ENCODE measurements at regions not wholly inside any gene's neighbourhood (a gene's known extent, or its start where the extent isn't known, plus 50 kb on each side); places are given as distances from the start of the nearest gene placed in this dataset.
"Not testable (repeated sequence)": the region's sequence is repeated elsewhere in the genome, so short reads cannot be mapped to it uniquely, and the experiment has no call there.

DNA sequence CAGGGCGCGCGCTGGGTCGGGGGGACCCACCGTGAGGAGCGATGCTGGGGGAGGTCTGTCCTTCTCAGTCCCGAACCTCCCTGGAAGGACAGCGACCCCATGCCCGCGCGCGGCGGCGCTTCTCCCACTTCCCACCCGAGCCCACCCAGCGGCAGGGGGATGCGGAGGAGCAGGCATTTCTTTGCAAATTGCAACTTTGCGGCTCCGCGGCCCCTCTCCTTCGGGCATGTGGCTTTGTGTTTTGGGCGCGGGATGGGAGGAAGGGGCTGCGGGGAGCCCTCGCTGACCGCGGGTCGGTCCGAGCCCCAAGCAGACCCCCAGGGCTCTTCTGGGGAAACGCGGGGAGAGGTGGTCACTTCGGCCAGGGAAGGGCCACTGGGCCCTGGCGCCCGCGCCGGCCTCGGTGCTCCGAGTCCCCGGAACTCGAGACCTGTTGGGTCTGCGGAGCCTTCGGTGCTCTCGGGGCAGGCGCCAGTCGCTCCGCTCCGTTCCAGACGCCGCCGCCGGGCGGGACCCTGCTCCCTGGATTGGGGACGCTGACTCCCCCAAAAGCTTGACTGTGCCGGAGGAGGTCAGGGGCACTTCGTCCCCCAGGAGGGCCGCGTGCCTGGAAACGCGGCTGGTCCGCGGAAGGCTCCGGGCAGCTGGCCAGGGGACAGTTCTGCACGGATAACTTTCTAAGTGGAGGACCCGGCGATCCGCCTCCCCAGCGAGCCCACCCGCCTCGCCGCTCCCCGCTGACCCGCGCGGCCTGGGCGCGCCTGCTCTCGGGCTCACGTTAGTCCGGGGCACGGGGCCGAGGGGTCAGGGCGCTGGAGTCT is 164.2 kb upstream of the DPP6 start:
- peak; percentile 9 for DNase-seq

DNA sequence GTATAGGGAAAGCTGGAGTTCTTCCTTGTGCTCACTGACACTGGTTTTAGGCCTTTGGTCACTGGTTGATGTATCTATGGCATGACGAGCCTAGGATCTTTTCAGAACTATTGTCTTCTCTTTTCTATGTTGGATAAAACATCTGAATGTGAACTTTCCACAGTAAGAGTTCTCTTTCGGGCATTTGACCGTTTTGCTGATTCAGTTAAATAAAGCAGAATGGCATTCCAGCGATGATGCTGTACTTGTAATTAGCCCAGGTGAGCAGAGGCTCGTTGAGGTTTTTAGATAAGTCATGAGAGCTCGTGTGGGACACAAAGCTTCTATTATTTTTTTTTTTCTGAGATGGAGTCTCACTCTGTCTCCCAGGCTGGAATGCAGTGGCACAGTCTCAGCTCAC is 160.2 kb upstream of the DPP6 start:
- DNase-seq = no peak

DNA sequence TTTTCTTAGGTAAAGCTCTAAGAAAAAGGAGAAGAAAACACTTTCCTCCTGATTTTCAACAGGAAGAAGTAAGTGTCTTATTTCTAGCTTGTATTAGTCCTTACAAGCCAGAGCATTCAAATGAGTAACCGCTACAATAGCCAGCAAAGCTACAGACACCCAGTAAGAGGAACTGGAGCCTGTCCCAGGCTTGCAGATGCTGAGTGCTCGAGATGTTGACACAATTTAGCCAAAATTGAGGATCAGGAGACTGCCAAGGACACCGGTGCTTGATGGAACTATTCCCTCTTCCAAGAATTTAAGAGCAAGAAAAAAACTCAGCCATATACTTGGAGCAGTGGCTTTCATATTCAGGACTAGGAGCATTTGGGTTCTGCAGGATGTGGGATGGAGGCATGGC is 149.3 kb upstream of the DPP6 start:
- peak; percentile 22 for DNase-seq

DNA sequence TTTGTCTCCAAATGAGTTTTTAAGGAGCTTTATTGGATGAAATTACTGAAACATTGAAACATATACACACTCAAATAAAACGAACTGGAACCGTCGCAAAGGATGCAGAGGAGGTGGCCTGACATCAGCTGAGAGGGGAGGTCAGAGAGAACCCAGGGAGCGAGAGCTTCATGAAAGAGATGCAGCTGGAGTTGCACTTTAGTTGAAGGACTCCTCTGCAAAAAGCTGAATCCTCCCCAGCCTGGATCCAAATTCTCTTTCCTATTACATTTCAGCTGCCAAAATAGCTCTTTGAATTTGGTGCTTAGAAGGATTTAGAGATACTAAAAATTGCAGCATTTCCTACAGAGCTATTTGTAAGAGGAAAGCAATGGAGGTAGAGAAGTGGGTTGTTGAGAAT is 140.0 kb upstream of the DPP6 start:
- DNase-seq = no peak

DNA sequence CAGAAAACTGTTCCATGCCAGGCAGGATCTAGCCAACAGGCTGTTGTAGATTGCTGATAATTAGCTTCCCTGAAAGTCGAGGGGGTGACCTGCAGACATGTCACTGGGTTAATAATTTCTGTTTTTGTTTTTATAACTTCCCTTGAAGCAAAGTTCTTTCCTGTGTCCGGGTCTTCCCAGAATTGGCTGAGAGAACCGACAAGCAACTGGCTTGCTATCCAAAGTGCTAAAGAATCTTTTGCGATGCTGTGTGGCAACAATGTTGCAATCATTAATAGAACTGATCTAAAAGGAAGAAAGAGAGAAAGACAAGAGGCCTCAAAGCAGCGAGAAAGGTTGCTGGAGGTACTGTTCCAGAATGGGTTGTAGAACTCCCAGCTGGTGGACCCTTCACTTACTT is 132.1 kb upstream of the DPP6 start:
- DNase-seq = no peak

DNA sequence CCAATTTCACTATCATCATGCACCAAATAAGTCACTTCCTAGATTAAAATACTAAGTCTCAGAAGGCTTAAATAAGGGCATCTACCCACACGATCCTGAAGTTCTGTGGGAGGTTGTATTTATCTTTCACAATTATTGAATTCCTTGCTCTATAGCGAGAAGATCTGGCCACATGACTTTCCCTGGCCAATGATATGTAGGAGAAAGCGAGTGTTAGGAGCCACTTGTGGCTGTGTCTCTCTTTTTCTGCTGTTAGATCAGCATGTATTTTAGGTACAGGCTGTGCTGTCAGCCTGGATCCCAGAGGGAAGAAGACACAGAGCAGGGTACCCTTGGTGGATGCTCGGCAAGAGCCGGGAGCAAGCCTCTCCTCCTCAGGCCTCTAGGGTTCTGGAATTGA is 131.3 kb upstream of the DPP6 start:
- DNase-seq = no peak

DNA sequence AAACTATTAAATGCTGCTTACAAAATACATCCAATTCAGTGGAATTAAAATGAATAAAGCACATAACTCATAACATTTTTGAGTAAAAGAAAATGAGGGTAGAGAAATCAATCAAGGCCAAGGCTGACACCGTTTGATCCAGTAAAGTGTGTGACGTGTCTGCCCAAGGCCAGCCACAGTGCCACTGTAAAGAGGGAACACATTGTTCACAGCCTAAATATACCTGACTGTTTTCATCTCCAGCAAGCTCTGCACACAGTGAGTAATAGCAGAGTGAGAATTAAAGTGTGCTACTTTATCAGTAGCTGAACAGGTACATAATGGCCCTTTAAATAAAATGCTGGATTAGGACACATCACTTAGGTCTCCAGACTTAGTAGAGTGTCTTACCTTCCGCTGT is 130.8 kb upstream of the DPP6 start:
- no peak for DNase-seq

DNA sequence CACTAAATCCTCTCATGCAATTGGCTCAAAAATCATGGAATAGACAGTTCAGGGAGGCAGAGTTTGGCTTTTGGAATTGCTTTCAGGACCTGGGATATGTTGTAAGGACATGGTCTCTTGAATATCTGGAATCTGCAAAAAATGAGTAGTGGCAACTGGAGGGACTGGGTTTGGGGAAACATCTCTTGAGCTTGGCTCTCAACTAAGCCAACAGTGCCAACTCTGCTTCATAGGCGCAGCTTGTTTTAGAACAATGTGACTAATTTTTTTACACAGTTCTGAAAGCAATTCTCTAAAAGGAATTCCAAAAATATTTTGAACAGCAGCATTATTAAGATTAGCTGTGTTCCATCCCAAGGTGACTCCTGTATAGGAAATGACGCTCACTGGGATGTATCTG is 121.5 kb upstream of the DPP6 start:
- no peak for DNase-seq

DNA sequence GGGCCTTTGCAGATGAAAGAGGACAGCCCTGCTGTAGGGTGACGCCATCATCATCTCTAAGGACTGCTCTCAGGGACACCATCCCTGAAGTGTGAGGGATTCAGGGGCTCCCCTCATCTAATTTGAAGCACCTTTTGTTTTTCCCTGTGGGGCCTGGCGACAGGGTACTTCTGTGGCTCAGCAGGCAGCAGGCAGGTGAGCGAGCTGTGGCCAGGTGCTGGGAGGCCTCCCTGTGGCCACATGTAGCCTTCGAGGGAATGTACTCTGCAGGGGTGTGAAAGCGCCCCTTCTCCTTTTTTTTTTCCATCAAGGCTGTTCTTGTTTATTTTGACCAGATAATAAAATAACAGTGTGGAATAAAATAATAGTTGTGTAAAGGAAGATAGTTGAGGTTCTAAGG is 118.2 kb upstream of the DPP6 start:
- DNase-seq = no peak

DNA sequence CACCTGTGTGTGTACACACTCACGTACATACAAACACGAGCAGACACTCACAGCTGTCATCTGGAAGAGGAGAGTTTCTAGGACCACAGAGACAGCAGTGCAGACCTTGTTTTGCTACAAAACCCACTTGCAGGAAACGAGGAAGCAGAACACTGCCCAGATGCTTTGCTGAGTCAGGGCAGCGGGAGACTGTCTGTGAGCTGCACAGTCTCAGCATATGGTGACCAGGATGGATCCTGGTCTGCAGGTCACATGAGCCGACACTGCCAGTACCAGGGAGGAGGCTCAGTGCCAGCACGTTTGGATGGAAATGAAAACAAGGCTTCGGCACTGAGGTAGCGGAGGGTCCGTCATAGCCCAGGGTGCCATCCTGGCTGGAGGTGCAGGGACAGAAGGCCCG is 117.6 kb upstream of the DPP6 start:
- DNase-seq = no peak

DNA sequence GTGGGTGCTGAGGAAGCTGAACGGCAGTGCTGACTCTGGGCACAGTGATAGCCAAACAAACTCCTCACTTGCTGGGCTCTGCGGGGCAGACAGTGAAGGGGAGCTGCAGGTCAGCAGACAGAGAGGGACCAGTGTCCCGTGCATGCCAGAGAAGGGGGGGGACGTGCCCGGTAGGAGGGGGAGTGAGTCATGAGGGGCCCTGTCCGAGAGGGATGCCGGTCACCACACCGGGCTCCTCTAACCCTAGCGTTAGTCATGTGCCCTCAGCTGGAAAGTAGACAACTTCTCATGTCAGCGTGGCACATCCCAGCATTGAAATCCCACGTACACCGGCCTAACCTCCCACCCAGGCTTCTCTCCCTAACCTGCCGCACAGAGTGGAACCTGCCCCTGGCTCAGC is 117.1 kb upstream of the DPP6 start:
- DNase-seq = no peak

DNA sequence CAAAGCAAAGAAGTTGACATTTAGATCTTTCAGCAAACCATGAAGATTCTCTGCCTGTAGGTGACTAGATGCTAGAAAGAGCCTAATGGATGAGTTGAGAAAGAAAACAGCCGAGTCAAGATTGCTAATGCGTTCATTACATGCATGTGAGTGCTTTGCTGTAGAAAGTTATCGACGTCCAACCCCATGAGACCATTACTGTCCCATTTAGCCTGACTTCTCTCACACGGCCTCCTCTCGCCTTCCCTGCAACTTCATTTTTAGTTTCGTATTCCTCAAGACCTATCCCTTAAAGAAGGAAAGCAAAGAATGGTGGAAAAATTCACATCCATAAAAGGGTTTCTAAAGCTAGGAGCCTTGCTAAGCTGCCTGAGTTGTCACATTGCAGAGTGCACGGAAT is 113.7 kb upstream of the DPP6 start:
- DNase-seq = no peak

DNA sequence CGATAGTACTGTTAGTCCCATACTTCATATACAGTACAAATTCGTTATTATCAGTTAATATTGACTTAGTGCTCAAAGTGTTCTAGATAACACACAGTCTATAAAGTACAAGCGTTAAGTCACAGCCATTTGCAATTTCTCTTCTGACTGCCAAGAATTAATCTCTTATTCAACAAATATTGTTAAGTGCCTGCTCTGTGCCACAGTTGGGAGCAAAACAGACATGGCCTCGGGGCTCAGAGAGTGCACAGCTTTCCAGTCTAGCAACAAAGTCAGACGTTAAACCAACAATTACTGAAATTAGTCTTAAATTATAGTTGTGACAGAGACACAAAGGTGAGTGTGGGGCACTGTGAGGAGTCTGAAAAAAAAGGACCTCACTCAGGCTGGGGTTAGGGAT is 113.0 kb upstream of the DPP6 start:
- no peak for DNase-seq

DNA sequence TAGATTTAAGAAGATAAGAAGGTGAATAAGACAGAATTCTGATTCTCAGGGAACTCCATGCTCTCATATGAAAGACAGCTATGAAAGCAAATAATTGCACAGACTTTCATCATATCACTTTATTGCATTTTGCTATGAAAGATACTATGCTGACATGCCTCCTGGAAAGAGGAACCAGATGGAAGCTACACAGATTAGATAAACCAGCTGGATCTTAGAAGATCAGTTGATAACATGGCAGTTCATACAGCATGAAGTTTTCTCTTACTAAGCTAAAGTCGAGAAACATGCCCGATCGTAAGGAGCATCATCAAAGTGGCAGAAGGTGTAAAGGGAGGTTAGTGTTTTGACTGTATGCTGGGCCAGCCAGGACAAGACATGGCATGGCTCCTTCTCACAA is 112.5 kb upstream of the DPP6 start:
- DNase-seq = no peak

DNA sequence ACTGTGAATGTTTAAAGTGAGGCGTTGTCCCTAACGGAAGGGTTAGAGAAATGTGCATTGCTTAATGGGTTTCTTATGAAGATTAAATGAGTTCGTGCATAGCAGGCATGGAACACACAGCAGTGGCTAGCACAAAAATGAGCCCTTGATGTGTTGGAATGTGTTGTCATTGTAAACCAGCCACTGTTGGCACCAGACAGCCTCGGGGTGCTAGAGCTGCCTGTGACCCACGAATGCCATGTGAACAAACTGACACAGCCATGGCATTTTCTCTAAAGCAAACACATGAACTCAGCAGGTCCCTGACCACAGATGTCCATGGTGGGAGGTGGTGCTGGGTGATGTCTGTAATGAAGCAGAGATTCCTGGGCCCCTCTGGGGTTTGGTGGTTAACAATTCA is 111.1 kb upstream of the DPP6 start:
- no peak for DNase-seq

DNA sequence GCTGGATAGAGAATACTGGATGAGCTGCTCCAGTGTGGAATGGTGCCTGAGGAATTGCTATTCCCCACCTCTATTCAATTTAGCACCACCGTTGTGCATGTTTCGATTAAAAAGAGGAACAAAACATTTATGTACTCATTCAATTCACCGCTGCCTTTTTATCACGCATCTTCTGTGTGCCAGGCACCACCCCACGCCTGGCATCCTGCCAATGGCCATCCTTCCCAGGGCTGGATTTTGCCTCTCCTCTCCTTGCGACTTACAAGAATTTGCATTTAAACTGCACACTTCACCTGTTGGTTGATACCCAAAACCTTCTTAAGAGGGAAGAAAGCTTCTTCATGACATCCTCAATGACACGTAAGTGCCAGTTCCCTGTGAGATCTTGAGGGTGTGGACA is 110.2 kb upstream of the DPP6 start:
- no peak for DNase-seq

DNA sequence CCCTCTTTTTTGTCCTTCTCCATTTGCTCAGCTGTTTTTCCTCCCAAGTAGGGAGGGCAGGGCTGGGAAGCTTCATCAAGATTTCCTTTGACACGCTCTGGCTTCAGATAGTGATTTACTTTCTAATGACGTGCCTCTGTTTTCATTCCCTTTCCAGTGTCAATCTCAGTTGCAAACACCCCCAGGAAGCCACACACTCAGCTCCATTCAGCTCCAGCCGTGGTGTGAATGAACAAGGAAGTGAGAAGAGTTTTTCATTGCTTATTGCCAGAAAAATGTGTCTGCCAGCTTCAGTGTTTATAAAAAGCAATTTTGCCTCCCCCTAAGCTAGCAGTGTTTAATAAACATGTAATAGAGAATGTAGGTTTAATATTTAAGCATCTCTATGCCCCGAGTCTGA is 108.7 kb upstream of the DPP6 start:
- peak; percentile 28 for DNase-seq

DNA sequence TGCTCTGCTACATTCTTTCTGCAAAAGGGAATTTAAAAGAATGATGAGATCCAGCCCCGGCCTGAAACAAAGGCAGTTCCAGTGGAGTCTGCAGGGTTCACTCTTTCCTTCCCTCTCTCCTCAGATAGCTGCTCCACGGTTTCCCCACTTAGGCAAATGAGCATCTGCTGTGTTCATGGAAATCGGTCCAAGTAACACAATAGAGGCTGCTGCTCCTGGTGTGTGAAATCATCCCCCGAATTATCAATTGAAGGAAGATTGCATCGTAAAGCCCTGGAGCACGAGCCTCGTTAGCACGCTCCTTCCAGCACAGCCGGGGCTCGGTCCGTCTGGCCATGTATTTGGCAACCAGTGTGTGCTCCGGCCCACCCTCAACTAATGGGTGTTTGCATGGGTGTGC is 108.3 kb upstream of the DPP6 start:
- no peak for DNase-seq

DNA sequence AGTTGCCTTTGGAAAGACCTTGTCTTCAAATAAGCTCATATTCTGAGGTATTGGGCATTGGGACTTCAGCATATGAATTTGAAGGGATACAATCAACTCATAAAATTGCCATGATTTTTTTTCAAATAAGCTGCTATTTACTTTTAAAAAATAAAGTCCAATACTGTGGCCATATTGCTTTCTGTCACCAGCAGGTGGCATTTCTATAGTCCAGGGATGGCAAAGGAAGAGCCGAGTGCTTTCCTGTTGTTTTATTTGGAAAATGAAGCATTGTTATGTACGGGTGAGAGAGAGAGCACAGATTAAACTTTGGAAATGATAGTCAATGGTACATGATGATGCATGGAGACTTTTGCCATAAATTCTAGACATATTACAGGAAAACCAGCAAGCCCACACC is 104.1 kb upstream of the DPP6 start:
- no peak for DNase-seq

DNA sequence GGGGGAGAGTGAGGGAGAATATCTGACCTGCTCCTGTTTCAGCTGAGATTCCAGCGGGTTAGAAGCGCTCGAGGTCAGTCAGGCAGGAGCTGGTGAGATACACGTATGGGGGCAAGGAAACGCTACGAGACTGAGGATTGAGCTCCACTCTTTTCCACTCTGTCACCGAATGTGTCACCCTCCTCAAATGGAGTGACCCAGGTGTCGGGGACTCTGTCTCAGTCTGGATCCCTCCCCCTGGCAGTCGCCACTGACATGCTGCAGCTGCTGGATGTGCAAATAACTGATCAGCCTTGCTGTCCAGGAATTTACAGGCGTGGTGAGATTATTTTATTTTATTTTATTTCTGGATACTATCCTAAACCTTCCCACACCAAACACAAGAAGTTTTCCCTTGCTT is 100.9 kb upstream of the DPP6 start:
- no peak for DNase-seq

DNA sequence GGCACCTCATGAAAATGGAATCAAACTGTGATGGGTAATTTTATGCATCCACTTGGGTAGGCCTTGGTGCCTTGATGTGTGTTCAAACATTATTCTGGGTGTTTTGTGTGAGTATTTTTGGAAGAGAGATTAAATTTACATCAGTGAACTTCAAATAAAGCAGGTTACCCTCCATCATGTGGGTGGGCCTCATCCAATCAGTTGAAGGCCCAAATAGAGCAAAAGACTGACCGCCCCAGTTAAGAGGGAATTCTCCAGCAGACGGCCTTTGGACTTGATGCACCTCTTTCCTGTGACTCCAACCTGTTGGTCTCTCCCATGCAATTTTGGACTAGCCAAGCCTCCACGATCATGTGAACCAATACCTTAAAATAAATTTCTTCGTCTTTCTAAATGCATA is 97.7 kb upstream of the DPP6 start:
- no peak for DNase-seq

DNA sequence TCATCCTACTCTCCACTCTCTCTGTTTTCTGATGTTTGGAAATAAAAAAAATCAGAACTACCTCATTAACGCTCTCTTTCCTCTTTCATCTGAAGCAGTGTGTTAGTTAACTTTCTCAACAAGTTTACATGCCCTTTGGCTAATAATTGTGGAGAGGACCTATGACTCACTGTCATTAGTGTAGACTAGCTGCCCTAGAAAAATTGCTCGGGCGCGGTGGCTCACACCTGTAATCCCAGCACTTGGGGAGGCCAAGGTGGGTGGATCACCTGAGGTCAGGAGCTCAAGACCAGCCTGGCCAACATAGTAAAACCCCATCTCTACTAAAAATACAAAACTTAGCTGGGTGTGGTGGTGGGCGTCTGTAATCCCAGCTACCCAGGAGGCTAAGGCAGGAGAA is 94.5 kb upstream of the DPP6 start:
- DNase-seq = not testable (repeated sequence)

DNA sequence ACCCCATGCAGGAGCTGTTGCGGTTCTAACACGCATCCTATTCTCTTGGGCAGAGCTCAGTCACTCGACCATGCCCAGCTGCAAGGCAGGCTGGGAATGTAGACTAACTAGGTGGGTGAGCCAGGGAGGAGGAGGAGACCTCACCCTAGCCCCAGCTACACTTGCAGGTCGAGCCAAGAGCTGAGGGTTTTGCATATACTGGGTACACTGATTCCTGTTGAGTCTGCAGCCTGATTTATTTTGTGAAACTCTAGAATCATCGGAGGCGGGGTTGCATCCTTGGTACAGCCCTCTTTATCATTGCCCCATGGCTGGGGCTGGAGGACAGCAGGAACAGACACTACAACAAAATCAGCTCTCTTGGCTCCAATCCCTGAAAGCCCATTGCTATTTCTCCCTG is 93.8 kb upstream of the DPP6 start:
- DNase-seq = not testable (repeated sequence)

DNA sequence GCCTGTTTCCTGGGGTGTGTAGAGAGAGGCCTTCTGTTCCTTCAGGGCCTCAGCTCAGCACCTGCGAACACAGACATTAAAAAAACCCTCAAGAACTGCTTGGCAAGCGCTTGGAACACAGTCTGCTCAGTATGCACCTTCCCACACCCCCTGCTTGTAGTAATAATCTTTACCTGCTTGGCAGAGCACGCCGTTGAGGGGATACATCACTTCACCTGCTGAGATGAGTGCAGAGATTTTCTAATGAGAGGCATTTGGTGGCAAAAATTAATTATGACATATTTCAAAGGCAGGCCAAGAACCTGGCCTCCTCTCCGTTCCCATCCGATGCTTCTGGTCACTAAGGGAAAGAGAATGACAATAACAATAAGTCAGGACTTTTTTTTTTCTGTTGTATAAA is 93.4 kb upstream of the DPP6 start:
- not testable (repeated sequence) for DNase-seq

DNA sequence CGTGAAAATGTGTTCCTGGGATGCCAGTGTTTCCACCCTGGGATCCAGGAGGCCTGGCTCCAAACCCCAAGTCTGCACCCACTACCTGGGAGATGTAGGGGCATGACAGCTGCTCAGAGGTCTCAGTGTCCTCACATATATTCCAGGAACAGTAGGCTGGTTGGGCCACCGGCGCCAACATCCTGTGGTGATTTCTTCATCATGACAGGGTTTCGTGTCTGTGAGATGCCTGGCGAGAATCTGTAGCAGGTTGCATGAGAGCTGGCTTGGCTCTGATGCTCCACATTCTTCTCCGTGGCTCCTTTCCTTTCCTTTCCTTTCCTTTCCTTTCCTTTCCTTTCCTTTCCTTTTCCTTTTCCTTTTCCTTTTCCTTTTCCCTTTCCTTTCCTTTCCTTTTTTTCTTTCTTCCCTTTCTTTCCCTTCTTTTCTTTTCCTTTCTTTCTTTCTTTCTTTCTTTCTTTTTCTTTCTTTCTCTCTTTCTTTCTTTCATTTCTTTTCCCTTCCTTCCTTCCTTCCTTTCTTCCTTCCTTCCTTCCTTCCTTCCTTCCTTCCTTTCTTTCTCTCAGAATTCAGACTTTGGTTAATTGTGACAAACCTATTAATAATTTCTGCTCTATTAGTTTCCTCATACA is 87.6 kb upstream of the DPP6 start:
- not testable (repeated sequence) for DNase-seq
